GM23338 (cell line): ENCODE measurements at regions not wholly inside any gene's neighbourhood (a gene's known extent, or its start where the extent isn't known, plus 50 kb on each side); places are given as distances from the start of the nearest gene placed in this dataset.

Experiments
- ATAC-seq: fragments of 200-7000 bp; cut with Tn5 transposase; 3 replicates; pipeline ENCODE4 v1.9.1; 2020
- DNase-seq: peaks from one replicate; pipeline ENCODE4 v3.0.0-alpha.2; 2015; ENCODE audit warnings: low spot score
- H2AFZ ChIP-seq: fragments of 200-600 bp; sonication (generic); 2 replicates; pipeline ENCODE4 v1.8.0; 2016; ENCODE audit warnings: antibody characterized with exemption, mild to moderate bottlenecking, moderate library complexity
- H3F3A ChIP-seq: fragments of 200-600 bp; sonication (generic); replicated peaks from 2 replicates; pipeline ENCODE4 v1.8.0; 2017; ENCODE audit warnings: antibody characterized with exemption, mixed run types, low read depth
- H3K27ac ChIP-seq: fragments of 200-600 bp; sonication (generic); 2 replicates; pipeline ENCODE4 v1.6.1; 2016; ENCODE audit warnings: low read depth
- H3K27me3 ChIP-seq: fragments of 200-600 bp; sonication (generic); 2 replicates; pipeline ENCODE4 v1.8.0; 2016; ENCODE audit warnings: mild to moderate bottlenecking, mixed run types, moderate library complexity; ENCODE audit not compliant: insufficient read depth
- H3K36me3 ChIP-seq: fragments of 200-600 bp; sonication (generic); 2 replicates; pipeline ENCODE4 v1.8.0; 2016; ENCODE audit warnings: mild to moderate bottlenecking; ENCODE audit not compliant: insufficient read depth
- H3K4me1 ChIP-seq: fragments of 200-600 bp; sonication (generic); 2 replicates; pipeline ENCODE4 v1.8.0; 2016; ENCODE audit warnings: mild to moderate bottlenecking, moderate library complexity; ENCODE audit not compliant: insufficient read depth
- H3K4me2 ChIP-seq: fragments of 200-600 bp; sonication (generic); 2 replicates; pipeline ENCODE4 v1.7.1; 2017; ENCODE audit warnings: mixed run types
- H3K4me3 ChIP-seq: fragments of 200-600 bp; sonication (generic); 2 replicates; pipeline ENCODE4 v1.6.1; 2016; ENCODE audit warnings: mixed run types
- H3K79me2 ChIP-seq: fragments of 200-600 bp; sonication (generic); replicated peaks from 2 replicates; pipeline ENCODE4 v1.8.0; 2017; ENCODE audit warnings: mild to moderate bottlenecking; ENCODE audit not compliant: insufficient read depth
- H3K9me2 ChIP-seq: fragments of 200-600 bp; sonication (generic); 2 replicates; pipeline ENCODE4 v1.8.0; 2017; ENCODE audit not compliant: insufficient read depth
- H4K20me1 ChIP-seq: fragments of 200-600 bp; sonication (generic); replicated peaks from 2 replicates; pipeline ENCODE4 v1.8.0; 2017; ENCODE audit warnings: mild to moderate bottlenecking; ENCODE audit not compliant: insufficient read depth
- H3K27ac Mint-ChIP-seq: 2 replicates; pipeline ENCODE4 v1.8.0; 2020; ENCODE audit warnings: inconsistent platforms, mild to moderate bottlenecking, moderate library complexity, mixed read lengths
- H3K27me3 Mint-ChIP-seq: 3 replicates; pipeline ENCODE4 v1.8.0; 2022; ENCODE audit warnings: low read depth, mild to moderate bottlenecking, moderate library complexity, mixed read lengths, inconsistent platforms; ENCODE audit not compliant: insufficient read depth, poor library complexity
- H3K36me3 Mint-ChIP-seq: 3 replicates; pipeline ENCODE4 v1.8.0; 2021; ENCODE audit warnings: low read depth, mild to moderate bottlenecking, inconsistent platforms, moderate library complexity, mixed read lengths
- H3K4me1 Mint-ChIP-seq: 3 replicates; pipeline ENCODE4 v1.8.0; 2020; ENCODE audit warnings: mild to moderate bottlenecking, inconsistent platforms, mixed read lengths
- H3K4me3 Mint-ChIP-seq: 3 replicates; pipeline ENCODE4 v1.8.0; 2021; ENCODE audit warnings: moderate library complexity, mild to moderate bottlenecking, inconsistent platforms, mixed read lengths
- H3K9me3 Mint-ChIP-seq: 3 replicates; pipeline ENCODE4 v1.8.0; 2020; ENCODE audit warnings: moderate library complexity, mild to moderate bottlenecking, inconsistent platforms, mixed read lengths
- CREB1 ChIP-seq: fragments of 250-450 bp; sonication (Bioruptor Pico); IDR thresholded peaks from 2 replicates; pipeline ENCODE4 v1.5.0; 2020; ENCODE audit warnings: low read depth, mild to moderate bottlenecking, moderate library complexity
- EZH2 ChIP-seq: fragments of 200-600 bp; sonication (generic); IDR thresholded peaks from one replicate; pipeline ENCODE4 v1.8.0; 2017; ENCODE audit warnings: antibody characterized with exemption, mild to moderate bottlenecking, low read depth; ENCODE audit not compliant: unreplicated experiment
- EZH2phosphoT487 ChIP-seq: fragments of 200-600 bp; sonication (generic); IDR thresholded peaks from one replicate; pipeline ENCODE4 v1.8.1; 2018; ENCODE audit warnings: antibody characterized with exemption; ENCODE audit not compliant: unreplicated experiment
- JUNB ChIP-seq: IDR thresholded peaks from one replicate; pipeline ENCODE4 v1.6.1; 2016; ENCODE audit warnings: antibody characterized with exemption; ENCODE audit not compliant: unreplicated experiment
- NANOG ChIP-seq: IDR thresholded peaks from 2 replicates; pipeline ENCODE4 v1.6.1; 2016; ENCODE audit warnings: antibody characterized with exemption, borderline replicate concordance
- POLR2AphosphoS5 ChIP-seq: IDR thresholded peaks from 2 replicates; pipeline ENCODE4 v1.6.1; 2016; ENCODE audit warnings: antibody characterized with exemption, low read depth
- STAT1 ChIP-seq: IDR thresholded peaks from one replicate; pipeline ENCODE4 v1.6.1; 2016; ENCODE audit warnings: antibody characterized with exemption; ENCODE audit not compliant: unreplicated experiment
- ZNF114 ChIP-seq: fragments of 250-450 bp; sonication (Bioruptor Pico); IDR thresholded peaks from 2 replicates; pipeline ENCODE4 v1.5.0; 2020; ENCODE audit warnings: mild to moderate bottlenecking, moderate library complexity
- ZNF331 ChIP-seq: fragments of 250-450 bp; sonication (Bioruptor Pico); IDR thresholded peaks from 2 replicates; pipeline ENCODE4 v1.5.0; 2020; ENCODE audit warnings: low read depth, mild to moderate bottlenecking, moderate library complexity
- TF ChIP-seq, protein P1 (sequence below): fragments of 250-450 bp; sonication (Bioruptor Pico); IDR thresholded peaks from 2 replicates; pipeline ENCODE4 v1.5.0; 2020; ENCODE audit warnings: mild to moderate bottlenecking, moderate library complexity
- TF ChIP-seq, protein P2 (sequence below), 2 experiments: fragments of 200-600 bp in 1 of 2; sonication (generic) in 1 of 2; conservative IDR thresholded peaks; 2 replicates each; pipeline versions ENCODE4 v1.5.1 to v1.6.1; 2016 to 2017; ENCODE audit warnings: antibody characterized with exemption in 2 of 2, low read depth in 2 of 2, mild to moderate bottlenecking in 2 of 2, moderate library complexity in 1 of 2
- TF ChIP-seq, protein P3 (sequence below): IDR thresholded peaks from 2 replicates; pipeline ENCODE4 v1.6.1; 2016; ENCODE audit warnings: antibody characterized with exemption
- TF ChIP-seq, protein P4 (sequence below): IDR thresholded peaks from one replicate; pipeline ENCODE4 v1.6.1; 2018; ENCODE audit warnings: antibody characterized with exemption; ENCODE audit not compliant: unreplicated experiment

DNA sequence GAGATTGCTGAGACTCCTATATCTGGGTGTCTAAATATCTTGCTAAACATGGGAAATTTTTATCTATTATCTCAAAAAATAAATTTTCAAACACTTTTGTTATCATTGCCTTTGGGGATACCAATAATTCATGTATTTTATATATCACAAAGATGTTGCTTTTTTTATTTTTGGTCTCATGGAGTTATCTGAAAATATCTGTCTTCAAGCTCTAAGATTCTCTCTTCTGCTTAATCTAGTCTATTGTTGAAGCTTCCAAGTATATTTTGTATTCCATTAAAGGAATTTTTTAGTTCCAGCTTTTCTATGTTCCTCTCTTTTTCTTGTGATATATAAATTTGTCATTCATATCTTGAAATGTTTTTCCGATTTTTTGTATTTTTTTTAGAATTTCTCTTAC, 812.0 kb downstream of the DACH1 start:
- H3K4me1 Mint-ChIP-seq, result peaks cover 12% of the 10 kb centered on the region
- no peak overlapping the region for H3K4me3 ChIP-seq
- H3K27me3 Mint-ChIP-seq, result peaks cover 5% of the 10 kb centered on the region
- no peak overlapping the region for H3K27ac ChIP-seq
- no peaks in the 10 kb centered on the region for H4K20me1 ChIP-seq
- peaks cover 5% of the 10 kb centered on the region; the same call in 1 of the 2 replicates for H3K4me1 ChIP-seq
- no peak overlapping the region for H2AFZ ChIP-seq
- no peaks in the 10 kb centered on the region for H3F3A ChIP-seq
- H3K27ac Mint-ChIP-seq, result no peak overlapping the region
- H3K9me3 Mint-ChIP-seq, result peaks cover 16% of the 10 kb centered on the region; the same call in 1 of the 3 replicates
- TF ChIP-seq NANOG, result no peak
- TF ChIP-seq, protein P1, sequence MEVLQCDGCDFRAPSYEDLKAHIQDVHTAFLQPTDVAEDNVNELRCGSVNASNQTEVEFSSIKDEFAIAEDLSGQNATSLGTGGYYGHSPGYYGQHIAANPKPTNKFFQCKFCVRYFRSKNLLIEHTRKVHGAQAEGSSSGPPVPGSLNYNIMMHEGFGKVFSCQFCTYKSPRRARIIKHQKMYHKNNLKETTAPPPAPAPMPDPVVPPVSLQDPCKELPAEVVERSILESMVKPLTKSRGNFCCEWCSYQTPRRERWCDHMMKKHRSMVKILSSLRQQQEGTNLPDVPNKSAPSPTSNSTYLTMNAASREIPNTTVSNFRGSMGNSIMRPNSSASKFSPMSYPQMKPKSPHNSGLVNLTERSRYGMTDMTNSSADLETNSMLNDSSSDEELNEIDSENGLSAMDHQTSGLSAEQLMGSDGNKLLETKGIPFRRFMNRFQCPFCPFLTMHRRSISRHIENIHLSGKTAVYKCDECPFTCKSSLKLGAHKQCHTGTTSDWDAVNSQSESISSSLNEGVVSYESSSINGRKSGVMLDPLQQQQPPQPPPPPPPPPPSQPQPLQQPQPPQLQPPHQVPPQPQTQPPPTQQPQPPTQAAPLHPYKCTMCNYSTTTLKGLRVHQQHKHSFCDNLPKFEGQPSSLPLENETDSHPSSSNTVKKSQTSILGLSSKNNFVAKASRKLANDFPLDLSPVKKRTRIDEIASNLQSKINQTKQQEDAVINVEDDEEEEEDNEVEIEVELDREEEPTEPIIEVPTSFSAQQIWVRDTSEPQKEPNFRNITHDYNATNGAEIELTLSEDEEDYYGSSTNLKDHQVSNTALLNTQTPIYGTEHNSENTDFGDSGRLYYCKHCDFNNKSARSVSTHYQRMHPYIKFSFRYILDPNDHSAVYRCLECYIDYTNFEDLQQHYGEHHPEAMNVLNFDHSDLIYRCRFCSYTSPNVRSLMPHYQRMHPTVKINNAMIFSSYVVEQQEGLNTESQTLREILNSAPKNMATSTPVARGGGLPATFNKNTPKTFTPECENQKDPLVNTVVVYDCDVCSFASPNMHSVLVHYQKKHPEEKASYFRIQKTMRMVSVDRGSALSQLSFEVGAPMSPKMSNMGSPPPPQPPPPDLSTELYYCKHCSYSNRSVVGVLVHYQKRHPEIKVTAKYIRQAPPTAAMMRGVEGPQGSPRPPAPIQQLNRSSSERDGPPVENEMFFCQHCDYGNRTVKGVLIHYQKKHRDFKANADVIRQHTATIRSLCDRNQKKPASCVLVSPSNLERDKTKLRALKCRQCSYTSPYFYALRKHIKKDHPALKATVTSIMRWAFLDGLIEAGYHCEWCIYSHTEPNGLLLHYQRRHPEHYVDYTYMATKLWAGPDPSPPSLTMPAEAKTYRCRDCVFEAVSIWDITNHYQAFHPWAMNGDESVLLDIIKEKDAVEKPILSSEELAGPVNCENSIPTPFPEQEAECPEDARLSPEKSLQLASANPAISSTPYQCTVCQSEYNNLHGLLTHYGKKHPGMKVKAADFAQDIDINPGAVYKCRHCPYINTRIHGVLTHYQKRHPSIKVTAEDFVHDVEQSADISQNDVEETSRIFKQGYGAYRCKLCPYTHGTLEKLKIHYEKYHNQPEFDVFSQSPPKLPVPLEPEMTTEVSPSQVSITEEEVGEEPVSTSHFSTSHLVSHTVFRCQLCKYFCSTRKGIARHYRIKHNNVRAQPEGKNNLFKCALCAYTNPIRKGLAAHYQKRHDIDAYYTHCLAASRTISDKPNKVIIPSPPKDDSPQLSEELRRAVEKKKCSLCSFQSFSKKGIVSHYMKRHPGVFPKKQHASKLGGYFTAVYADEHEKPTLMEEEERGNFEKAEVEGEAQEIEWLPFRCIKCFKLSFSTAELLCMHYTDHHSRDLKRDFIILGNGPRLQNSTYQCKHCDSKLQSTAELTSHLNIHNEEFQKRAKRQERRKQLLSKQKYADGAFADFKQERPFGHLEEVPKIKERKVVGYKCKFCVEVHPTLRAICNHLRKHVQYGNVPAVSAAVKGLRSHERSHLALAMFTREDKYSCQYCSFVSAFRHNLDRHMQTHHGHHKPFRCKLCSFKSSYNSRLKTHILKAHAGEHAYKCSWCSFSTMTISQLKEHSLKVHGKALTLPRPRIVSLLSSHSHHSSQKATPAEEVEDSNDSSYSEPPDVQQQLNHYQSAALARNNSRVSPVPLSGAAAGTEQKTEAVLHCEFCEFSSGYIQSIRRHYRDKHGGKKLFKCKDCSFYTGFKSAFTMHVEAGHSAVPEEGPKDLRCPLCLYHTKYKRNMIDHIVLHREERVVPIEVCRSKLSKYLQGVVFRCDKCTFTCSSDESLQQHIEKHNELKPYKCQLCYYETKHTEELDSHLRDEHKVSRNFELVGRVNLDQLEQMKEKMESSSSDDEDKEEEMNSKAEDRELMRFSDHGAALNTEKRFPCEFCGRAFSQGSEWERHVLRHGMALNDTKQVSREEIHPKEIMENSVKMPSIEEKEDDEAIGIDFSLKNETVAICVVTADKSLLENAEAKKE, result no peak
- no peak for TF ChIP-seq POLR2AphosphoS5
- TF ChIP-seq ZNF331, result no peak
- TF ChIP-seq, protein P2, sequence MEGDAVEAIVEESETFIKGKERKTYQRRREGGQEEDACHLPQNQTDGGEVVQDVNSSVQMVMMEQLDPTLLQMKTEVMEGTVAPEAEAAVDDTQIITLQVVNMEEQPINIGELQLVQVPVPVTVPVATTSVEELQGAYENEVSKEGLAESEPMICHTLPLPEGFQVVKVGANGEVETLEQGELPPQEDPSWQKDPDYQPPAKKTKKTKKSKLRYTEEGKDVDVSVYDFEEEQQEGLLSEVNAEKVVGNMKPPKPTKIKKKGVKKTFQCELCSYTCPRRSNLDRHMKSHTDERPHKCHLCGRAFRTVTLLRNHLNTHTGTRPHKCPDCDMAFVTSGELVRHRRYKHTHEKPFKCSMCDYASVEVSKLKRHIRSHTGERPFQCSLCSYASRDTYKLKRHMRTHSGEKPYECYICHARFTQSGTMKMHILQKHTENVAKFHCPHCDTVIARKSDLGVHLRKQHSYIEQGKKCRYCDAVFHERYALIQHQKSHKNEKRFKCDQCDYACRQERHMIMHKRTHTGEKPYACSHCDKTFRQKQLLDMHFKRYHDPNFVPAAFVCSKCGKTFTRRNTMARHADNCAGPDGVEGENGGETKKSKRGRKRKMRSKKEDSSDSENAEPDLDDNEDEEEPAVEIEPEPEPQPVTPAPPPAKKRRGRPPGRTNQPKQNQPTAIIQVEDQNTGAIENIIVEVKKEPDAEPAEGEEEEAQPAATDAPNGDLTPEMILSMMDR (conservative IDR thresholded peaks at IDR 0.05; ENCODE audit: low read depth in 2 of 2), result no peak
- TF ChIP-seq EZH2phosphoT487, result no peak
- TF ChIP-seq STAT1, result no peak
- TF ChIP-seq, protein P3, sequence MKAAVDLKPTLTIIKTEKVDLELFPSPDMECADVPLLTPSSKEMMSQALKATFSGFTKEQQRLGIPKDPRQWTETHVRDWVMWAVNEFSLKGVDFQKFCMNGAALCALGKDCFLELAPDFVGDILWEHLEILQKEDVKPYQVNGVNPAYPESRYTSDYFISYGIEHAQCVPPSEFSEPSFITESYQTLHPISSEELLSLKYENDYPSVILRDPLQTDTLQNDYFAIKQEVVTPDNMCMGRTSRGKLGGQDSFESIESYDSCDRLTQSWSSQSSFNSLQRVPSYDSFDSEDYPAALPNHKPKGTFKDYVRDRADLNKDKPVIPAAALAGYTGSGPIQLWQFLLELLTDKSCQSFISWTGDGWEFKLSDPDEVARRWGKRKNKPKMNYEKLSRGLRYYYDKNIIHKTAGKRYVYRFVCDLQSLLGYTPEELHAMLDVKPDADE, result no peak
- TF ChIP-seq, protein P4, sequence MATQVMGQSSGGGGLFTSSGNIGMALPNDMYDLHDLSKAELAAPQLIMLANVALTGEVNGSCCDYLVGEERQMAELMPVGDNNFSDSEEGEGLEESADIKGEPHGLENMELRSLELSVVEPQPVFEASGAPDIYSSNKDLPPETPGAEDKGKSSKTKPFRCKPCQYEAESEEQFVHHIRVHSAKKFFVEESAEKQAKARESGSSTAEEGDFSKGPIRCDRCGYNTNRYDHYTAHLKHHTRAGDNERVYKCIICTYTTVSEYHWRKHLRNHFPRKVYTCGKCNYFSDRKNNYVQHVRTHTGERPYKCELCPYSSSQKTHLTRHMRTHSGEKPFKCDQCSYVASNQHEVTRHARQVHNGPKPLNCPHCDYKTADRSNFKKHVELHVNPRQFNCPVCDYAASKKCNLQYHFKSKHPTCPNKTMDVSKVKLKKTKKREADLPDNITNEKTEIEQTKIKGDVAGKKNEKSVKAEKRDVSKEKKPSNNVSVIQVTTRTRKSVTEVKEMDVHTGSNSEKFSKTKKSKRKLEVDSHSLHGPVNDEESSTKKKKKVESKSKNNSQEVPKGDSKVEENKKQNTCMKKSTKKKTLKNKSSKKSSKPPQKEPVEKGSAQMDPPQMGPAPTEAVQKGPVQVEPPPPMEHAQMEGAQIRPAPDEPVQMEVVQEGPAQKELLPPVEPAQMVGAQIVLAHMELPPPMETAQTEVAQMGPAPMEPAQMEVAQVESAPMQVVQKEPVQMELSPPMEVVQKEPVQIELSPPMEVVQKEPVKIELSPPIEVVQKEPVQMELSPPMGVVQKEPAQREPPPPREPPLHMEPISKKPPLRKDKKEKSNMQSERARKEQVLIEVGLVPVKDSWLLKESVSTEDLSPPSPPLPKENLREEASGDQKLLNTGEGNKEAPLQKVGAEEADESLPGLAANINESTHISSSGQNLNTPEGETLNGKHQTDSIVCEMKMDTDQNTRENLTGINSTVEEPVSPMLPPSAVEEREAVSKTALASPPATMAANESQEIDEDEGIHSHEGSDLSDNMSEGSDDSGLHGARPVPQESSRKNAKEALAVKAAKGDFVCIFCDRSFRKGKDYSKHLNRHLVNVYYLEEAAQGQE, result no peak
- no peak for TF ChIP-seq CREB1
- no peak for TF ChIP-seq JUNB
- no peak for TF ChIP-seq ZNF114 (CRISPR knock-in tag)
- no peak for TF ChIP-seq EZH2
- DNase-seq, result no peak
- no peak overlapping the region for H3K4me3 Mint-ChIP-seq
- no peaks in the 10 kb centered on the region for H3K36me3 ChIP-seq
- no peaks in the 10 kb centered on the region for H3K79me2 ChIP-seq
- no peaks in the 10 kb centered on the region for H3K36me3 Mint-ChIP-seq
- H3K4me2 ChIP-seq, result no peak overlapping the region
- peaks cover 6% of the 10 kb centered on the region; the same call in 1 of the 2 replicates for H3K9me2 ChIP-seq
- no peaks in the 10 kb centered on the region for H3K27me3 ChIP-seq
- ATAC-seq, result no peak
